Head of caudate nucleus (tissue), 42 donors: ENCODE measurements at regions not wholly inside any gene's neighbourhood (a gene's known extent, or its start where the extent isn't known, plus 50 kb on each side); places are given as distances from the start of the nearest gene placed in this dataset.
A peak's percentile ranks its signal among the peaks of the same experiment; 100 is the strongest.

Source experiments
- DNase-seq, 42 donors: peaks; one replicate each; pipeline versions ENCODE4 v3.0.0 to v3.0.0-alpha.2; 2020 to 2021; ENCODE audit warnings: mixed read lengths in 7 of 42
- intact Hi-C: fragments of 100-400 bp; cut with DNase I; formaldehyde crosslinking; loops from one replicate; pipeline ENCODE4 v1.15.0; 2022

DNA sequence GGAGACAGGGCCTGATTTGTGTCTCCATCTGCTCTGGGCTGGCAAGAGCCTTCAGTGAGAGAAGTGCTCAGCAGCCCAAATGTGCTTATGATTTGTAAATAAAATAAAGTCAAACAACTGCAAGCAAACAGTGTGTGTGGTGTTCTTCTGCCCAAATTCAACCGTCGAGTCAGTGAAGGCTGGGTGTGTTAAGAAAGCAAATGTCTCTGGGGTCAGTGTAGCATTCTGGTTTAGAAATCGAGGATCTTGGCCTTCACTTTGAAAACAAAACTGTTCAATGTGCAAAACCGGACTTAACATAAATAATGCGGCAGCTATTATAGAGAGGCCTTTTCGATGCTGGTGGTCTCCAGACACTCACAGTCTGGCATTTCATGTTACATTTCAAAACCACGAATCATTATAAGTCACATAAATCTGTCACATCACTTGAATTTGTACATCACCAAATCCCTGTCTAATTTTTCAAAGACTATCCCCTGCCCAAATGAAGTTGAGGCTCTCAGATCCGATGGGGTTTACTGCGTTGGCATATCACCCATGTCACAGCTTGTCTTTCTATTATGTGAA is 158.6 kb upstream of the MYOCD start:
- DNase-seq: peak in 1 of 42 donors; percentile 2
- intact Hi-C loops: no loop called here

DNA sequence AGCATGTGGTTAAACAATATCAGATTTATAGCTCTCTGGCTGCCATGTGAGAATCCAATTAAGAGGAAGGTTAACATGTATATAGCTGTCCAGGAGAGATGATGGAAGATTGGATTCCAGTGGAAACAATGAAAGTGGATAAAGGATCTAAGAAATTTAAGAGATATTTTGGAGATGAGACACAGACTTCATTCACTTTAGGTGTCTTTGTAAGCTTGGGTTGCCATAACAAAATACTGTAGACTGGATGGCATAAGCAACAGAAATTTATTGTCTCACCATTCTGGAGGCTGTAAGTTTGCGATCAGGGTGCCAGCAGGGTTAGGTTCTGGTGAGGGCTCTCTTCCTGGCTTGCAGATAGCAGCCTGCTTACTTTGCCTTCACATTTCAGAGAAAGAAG is 155.9 kb upstream of the MYOCD start:
- no peak for DNase-seq
- intact Hi-C loops: no loop called here

DNA sequence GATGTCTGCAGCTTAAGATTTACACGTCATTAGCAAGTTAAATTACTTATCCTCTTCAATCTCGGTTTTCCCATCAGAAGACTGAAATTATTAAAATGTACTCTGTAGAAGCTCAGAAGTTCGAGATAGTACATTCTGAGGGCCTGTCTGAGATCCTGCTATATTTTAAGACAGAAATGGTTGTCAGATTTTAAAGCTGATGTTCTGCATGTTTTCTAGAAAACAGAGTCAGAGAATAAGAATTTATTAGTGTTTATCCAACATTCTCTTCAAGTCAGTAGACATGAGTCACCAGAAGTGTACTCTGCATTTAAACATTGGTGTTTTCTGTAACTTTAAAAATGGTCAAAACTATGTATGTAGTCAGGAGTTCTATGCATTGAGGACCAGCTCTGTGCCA is 155.2 kb upstream of the MYOCD start:
- no peak for DNase-seq
- intact Hi-C loops: no loop called here

DNA sequence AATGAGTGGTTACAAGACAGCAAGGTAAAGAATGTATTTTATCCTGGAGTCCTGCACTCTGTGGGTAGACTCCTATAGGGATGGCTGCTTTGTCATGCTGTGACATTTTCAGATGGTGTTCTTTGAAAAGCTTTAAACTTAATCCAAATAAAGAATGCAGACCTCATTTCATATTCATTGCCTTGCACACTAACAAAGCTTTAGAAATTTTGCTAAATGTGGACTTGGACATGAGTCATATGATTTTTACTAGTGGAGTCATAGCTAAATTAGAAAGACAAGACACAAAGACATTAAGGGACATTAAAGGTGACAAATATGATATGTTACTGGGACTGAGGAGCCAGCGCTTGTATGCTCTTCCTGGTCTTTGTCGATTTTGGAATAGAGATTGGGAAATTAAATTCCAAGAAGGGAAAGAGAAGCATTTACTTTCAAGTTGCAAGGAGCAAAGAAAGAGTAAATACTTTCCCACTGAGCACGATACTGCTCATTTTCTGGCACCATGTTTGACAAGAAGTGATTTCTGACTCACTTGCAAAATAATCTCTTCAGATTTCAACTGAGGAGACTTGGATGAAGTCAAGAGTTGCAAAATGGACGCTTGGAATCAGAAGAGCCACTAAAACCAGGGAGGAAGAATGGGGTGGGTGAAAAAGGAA is 152.9 kb upstream of the MYOCD start:
- intact Hi-C loops: no loop called here
- DNase-seq: no peak

DNA sequence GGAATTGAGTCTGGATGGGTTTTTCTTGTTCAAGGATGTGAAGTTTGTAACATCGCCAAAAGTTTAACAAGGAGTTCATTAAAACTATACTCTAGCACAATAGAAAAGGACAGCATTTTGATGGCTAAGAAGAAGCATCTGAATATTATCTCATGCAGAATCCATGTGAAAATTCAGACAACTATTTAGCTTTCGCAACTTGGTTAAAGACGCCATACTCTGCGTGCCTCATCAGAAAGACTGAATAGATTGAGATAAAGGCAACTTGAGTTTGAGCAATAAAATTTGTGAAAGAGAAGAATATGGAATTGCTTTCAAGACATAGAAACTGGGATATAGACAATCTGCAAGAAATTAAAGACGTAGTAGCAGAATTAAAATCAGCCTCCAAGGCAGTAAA is 151.1 kb upstream of the MYOCD start:
- DNase-seq: no peak
- intact Hi-C loops: no loop called here

DNA sequence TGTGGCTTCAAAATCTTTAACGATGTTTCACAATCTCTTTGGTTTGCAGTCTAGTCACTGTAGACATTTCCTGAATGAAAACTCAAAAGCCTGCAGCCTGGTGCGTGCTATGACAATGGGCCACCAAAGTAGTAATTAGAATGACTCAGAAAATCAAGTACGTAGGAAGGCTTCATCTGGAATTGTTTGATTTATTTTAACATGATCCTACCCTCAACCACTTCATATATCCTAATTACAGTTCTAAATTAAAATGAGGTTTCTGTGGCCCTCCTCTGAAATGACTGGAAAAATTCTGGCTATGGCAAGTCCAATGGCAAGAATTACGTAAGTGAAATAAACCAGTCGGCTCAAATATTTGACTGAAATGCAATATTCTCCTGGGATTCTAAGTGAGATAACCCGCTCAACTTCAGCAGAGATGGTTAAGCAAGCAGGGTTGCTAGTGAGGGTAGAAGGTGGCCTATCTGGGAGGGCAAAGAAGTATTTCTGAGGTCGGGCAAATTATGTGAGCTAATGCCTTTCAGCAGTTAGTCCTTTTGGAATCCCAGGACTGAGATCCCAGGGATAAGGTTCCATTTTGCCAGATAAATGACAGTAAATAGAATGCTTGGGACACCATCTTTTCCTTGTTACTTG is 145.6 kb upstream of the MYOCD start:
- DNase-seq: no peak
- intact Hi-C loops: no loop called here

DNA sequence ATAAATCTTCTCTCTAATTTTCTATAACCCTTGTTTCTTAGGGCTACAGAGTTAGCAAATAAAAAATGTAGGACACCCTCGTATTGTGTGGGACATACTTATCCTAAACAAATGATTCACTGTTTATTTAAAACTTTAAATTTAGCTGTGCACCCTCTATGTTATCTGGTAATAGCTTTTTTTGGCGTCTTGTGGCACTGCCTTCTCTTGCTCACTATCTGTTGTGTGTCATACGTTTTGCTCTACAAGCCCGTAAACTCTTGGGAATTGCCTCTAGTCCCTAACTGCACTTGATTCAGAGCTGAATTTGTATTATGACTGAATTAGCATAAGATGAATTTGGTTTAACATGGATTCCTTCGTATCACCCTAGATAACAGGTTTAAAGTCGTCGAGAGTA is 144.3 kb upstream of the MYOCD start:
- intact Hi-C loops: no loop called here

DNA sequence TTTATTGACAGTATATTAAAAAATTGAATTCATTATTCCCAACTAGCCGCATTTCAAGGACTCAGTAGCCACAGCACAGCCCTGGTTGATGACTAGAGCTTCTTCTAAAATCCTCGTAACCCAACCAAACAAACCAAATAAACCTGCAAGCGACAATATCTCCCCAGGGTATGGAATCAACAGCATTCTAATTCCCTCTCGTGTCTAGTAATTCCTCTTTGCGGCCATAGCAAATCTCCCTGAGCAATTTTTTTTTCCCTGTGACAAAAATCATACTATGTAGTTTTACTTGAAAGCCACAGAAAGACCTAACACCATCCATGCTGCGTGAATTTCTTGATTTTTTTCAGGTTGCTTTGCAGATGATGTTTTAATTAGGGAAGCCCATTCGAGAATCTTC is 143.4 kb upstream of the MYOCD start:
- intact Hi-C loops: no loop called here
- no peak for DNase-seq

More for the DNA sequence above, 144.3 kb upstream of the MYOCD start:
- no peak for DNase-seq

DNA sequence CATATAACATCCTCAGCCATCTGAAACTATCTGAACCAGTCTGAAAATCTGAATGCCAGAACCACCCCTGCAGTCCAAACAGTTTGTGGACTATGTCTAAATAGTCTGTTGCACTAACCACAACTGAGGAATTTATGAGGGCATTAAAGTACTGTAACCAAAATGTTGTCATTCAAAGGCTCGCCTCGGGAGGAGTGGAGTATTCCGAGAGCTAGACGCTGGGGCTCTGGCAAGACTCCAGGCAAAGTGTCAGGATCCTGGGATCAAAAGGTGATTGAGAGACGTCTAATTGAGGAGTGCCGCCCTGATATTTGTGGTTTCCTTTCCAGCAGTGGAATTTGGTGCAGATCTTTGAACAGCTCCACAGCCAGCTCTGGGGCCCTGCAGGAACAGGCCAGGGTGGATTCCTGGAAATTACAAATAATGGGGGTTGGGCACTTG is 142.9 kb upstream of the MYOCD start:
- intact Hi-C loops: no loop called here
- no peak for DNase-seq

DNA sequence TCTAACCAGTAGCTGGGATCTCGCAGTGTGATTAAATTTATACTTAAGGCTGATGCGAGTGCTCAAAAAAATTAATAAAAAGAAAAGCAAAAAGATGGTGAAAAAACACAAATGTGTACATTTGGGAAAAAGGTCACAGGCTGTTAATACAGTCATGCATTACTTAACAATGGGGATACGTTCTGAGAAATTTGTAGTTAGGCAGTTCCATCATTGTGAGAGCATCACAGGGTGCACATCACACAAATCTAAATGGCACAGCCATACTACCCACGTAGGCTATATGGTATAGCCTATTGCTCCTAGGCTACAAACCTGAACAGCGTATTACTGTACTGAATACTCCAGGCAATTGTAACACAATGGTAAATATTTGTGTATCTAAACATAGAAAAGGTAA is 142.4 kb upstream of the MYOCD start:
- intact Hi-C loops: no loop called here
- no peak for DNase-seq

DNA sequence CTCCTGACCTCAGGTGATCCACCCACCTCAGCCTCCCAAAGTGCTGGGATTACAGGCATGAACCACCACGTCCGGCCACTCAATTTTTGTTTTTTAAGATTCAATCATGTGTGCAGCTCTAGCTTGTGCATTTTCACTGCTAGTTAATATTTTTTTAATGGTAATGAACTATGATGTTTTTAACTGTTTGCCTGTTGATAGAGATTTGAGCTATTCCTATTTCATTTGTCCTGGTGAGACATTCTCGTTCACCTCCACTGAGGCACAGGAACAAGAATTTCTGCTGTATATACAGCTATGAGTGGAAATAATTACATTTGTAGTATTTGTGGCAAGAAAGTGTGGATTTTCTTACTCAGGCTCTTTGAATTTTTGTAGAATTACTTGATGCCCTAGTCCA is 137.7 kb upstream of the MYOCD start:
- intact Hi-C loops: no loop called here
- no peak for DNase-seq

DNA sequence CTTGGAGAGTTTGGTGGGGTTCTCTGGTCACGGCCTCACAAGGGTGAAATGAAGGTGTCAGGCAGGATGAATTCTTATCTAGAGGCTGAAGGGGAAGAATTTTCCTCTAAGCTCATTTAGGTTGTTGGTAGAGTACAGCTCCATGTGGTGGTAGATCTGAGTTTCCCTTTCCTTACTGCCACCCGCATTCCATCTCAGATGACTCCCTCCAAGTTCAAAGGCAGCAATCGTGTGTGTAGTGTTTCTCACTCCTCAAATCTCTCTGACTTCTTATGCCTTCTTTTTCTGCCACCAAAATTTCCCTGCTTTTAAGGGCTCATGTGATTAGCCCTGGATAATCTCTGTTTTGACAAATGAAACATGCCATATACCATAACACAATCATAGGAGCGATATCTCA is 135.5 kb upstream of the MYOCD start:
- DNase-seq: no peak
- intact Hi-C loops: no loop called here

DNA sequence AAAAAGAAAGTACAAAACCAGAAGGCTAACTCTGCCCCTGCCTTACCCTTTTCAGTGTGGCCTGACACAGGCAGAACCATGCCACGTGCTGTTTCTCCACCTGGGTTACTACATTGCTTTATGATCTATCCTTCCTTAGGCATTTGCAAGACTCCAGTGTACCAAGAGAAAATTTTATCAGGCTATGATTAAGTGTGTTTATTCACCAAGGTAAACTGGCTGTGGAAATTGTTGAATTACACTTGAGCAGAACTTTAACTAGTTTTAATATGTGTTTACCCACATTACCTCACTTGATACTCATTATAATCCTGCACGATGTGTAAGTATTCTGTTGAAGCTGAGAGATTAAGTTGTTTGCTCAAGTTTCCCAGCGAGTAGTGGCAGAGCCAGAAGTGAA is 129.7 kb upstream of the MYOCD start:
- DNase-seq: no peak
- intact Hi-C loops: no loop called here

DNA sequence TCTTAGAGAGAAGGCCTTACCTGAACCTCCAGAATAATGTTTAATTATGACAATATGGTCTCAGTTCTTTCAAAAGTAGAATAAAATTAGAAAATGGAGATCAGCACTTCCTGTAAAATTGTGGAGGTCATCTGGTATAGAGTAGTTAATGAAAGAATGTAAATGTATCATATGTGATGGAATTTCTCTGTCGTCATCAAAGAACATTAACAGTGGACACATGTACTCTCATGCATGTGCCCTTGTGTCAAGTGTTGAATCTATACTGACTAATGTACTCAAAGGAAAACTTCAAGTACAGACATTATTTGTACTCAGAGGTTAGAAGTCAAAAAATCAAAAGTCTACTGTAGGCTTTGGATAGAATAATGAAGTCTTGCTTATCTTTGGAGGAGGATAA is 129.2 kb upstream of the MYOCD start:
- no peak for DNase-seq
- intact Hi-C loops: no loop called here

DNA sequence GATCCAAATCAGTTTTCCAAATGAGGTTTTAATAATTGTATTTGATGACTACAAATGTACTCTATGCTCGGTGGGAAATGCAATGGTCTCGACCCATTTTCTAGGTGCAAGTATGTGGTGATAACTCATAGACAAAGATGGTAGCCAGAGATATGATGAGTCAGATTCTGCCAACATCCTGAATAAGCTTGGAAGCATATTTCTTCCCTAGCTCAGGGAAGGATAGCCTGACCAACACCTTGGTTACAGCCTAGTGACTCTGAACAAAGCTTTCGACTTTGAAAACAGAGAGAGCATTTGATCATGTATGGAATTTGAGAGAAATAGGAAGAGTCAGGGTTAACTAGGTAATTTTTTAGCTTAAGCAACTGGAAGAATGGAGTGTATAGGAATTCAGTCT is 128.3 kb upstream of the MYOCD start:
- intact Hi-C loops: no loop called here
- DNase-seq: no peak

DNA sequence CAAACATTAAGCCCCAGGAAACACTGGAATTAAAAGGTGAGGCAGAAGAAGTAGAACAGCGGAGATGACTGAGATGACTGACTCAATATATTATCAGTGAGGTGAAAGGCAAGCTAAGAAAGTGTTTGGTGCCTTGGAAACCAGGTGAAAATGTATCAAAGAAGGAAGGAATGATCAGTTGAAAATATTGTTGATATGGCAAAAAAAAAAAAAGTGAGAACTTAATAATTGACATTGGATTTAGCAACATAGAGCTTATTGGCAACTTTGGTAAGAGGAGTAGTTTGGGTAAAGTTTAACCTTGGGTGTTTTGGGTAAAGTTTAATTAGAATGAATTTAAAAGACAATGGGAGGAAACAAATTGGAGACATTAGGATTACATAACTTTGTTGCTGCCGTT is 127.7 kb upstream of the MYOCD start:
- no peak for DNase-seq
- intact Hi-C loops: no loop called here

DNA sequence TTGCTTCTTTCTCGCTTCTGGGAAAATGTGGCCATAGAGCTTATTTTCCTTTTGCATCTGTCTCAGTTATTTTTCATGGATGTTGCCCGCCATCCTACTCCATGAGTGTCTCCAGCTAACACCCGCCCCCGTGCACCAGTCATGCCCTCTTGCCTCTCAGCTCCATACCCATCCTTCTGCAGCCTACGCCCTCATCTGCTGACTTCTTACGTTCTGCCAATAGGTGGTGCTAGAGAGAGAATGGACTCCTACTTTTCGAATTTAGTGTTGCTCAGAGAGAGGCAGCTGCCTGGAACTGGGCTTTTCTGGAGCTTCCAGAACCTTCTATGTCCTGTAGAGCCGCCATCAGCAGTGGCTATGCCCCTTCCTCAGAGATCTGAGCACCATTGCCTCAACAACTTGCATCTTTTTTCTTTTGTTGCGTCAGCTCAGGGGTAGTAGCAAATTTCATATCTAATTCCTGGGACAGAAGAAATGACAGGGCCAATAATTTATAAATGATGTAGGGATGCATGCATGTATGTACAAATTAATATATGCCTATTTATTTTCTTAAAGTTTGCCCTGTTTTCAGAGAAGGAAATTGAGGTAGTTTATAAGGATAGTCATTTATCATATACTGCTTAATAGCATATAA is 119.7 kb upstream of the MYOCD start:
- intact Hi-C loops: no loop called here
- peak in 31 of 42 donors; percentile 2 to 69 (median 27) for DNase-seq

DNA sequence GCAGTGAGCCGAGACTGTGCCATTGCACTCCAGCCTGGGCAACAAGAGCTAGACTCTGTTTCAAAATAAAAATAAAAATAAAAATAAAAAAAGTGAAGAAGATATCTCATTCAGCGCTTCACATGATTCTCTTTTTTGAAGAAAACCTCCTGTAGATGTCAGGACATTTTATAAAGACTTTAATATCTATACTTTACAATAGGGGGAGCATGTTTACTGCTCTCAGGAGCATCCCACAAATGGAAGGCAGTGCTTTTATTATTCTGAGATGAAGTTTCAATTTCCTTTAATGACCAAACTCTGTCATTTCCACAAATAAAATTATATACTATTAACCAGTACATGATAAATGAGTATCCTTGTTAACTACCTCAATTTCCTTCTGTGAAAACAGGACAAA is 118.7 kb upstream of the MYOCD start:
- intact Hi-C loops: no loop called here
- DNase-seq: no peak

DNA sequence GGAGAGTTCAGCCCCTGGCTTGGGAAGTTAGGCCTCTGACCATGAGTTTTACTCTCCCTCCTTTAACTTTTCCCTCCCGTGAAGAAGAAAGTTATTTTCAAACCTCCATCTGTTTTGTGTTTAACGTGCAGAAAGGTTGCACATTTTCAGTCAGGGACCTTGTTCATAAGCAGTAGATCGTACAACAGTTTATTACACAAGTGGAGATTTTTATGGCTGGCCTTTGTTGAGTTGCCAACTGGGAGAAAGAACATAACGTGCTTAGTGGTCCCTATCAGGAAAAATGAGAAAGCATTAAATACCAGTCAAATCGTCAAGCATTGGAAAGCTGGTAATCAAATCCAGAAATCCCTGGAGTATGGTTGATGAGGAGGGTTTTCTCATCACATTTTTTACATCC is 117.9 kb upstream of the MYOCD start:
- intact Hi-C loops: no loop called here
- no peak for DNase-seq

DNA sequence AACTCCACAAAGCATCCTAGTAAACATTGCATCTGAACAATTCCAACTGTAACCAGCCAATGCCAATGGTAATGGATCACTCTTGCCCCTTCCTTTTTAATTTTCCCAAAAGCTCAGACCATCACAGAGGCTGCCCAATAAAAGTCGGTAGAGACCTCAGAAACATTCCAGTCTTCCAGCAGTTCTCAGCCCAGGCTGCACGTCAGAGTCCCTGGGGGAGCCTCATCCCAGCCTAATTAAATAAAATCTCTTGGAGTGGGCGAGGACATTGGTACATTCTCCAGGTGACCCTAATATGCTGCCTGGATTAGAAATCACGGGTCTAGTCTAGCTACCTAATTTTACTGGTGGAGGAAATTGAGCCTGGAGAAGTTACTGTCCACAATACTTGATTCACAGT is 117.1 kb upstream of the MYOCD start:
- intact Hi-C loops: no loop called here
- no peak for DNase-seq
